Astrocyte (in vitro differentiated cells and primary cell): ENCODE measurements at regions not wholly inside any gene's neighbourhood (a gene's known extent, or its start where the extent isn't known, plus 50 kb on each side); places are given as distances from the start of the nearest gene placed in this dataset.

Experiments
- DNase-seq: peaks from one replicate; pipeline ENCODE4 v3.0.0-alpha.2; 2010; ENCODE audit warnings: low read depth
- FAIRE-seq: peaks from 2 replicates; lab custom pipeline; 2011; peaks lifted over from hg19 to GRCh38; lab: Jason Lieb, UNC
- H2AFZ ChIP-seq: 2 replicates; pipeline ENCODE4 v1.6.0; 2012; ENCODE audit warnings: low read depth, low read length, inconsistent platforms
- H3K27ac ChIP-seq: 2 replicates; pipeline ENCODE4 v1.5.1; 2011; ENCODE audit warnings: low read depth, low read length, inconsistent platforms
- H3K27me3 ChIP-seq: 2 replicates; pipeline ENCODE4 v1.6.0; 2011; ENCODE audit warnings: low read length, inconsistent platforms; ENCODE audit not compliant: insufficient read depth
- H3K36me3 ChIP-seq: 2 replicates; pipeline ENCODE4 v1.5.1; 2011; ENCODE audit warnings: low read length, inconsistent platforms; ENCODE audit not compliant: insufficient read depth
- H3K4me1 ChIP-seq: 2 replicates; pipeline ENCODE4 v1.5.1; 2011; ENCODE audit warnings: low read length, inconsistent platforms; ENCODE audit not compliant: insufficient read depth
- H3K4me2 ChIP-seq: 2 replicates; pipeline ENCODE4 v1.6.0; 2012; ENCODE audit warnings: low read length, inconsistent platforms
- H3K4me3 ChIP-seq: 2 replicates; pipeline ENCODE4 v1.5.1; 2011; ENCODE audit warnings: low read depth, mild to moderate bottlenecking, low read length, inconsistent platforms; ENCODE audit not compliant: insufficient read depth
- H3K79me2 ChIP-seq: 2 replicates; pipeline ENCODE4 v1.6.0; 2012; ENCODE audit warnings: mild to moderate bottlenecking, low read length, inconsistent platforms; ENCODE audit not compliant: insufficient read depth
- H3K9ac ChIP-seq: 2 replicates; pipeline ENCODE4 v1.6.0; 2012; ENCODE audit warnings: mild to moderate bottlenecking, low read length, inconsistent platforms
- H3K9me3 ChIP-seq: 2 replicates; pipeline ENCODE4 v1.5.1; 2012; ENCODE audit warnings: low read depth, mild to moderate bottlenecking, low read length, inconsistent platforms; ENCODE audit not compliant: insufficient read depth
- H4K20me1 ChIP-seq: 2 replicates; pipeline ENCODE4 v1.6.0; 2012; ENCODE audit warnings: low read length, inconsistent platforms; ENCODE audit not compliant: insufficient read depth
- H3K27ac Mint-ChIP-seq: one replicate; pipeline ENCODE4 v1.8.0; 2021; ENCODE audit warnings: mild to moderate bottlenecking, mixed read lengths; ENCODE audit not compliant: unreplicated experiment
- H3K27me3 Mint-ChIP-seq: one replicate; pipeline ENCODE4 v1.8.0; 2021; ENCODE audit warnings: low read depth, mixed read lengths; ENCODE audit not compliant: unreplicated experiment
- H3K36me3 Mint-ChIP-seq: one replicate; pipeline ENCODE4 v1.8.0; 2021; ENCODE audit warnings: low read depth, mixed read lengths; ENCODE audit not compliant: unreplicated experiment
- H3K4me1 Mint-ChIP-seq: one replicate; pipeline ENCODE4 v1.8.0; 2021; ENCODE audit warnings: low read depth, mixed read lengths; ENCODE audit not compliant: unreplicated experiment
- H3K4me3 Mint-ChIP-seq: one replicate; pipeline ENCODE4 v1.8.0; 2021; ENCODE audit warnings: mild to moderate bottlenecking, moderate library complexity, mixed read lengths; ENCODE audit not compliant: unreplicated experiment
- H3K9me3 Mint-ChIP-seq: one replicate; pipeline ENCODE4 v1.8.0; 2021; ENCODE audit warnings: mild to moderate bottlenecking, mixed read lengths; ENCODE audit not compliant: unreplicated experiment
- EZH2 ChIP-seq: IDR thresholded peaks from 2 replicates; pipeline ENCODE4 v1.6.1; 2012; ENCODE audit warnings: mild to moderate bottlenecking, low read length, inconsistent platforms; ENCODE audit not compliant: insufficient read depth
- TF ChIP-seq, protein P1 (sequence below): IDR thresholded peaks from 2 replicates; pipeline ENCODE4 v1.5.1; 2011; ENCODE audit warnings: low read depth, mild to moderate bottlenecking, inconsistent platforms, low read length, moderate library complexity; ENCODE audit not compliant: insufficient read depth

DNA sequence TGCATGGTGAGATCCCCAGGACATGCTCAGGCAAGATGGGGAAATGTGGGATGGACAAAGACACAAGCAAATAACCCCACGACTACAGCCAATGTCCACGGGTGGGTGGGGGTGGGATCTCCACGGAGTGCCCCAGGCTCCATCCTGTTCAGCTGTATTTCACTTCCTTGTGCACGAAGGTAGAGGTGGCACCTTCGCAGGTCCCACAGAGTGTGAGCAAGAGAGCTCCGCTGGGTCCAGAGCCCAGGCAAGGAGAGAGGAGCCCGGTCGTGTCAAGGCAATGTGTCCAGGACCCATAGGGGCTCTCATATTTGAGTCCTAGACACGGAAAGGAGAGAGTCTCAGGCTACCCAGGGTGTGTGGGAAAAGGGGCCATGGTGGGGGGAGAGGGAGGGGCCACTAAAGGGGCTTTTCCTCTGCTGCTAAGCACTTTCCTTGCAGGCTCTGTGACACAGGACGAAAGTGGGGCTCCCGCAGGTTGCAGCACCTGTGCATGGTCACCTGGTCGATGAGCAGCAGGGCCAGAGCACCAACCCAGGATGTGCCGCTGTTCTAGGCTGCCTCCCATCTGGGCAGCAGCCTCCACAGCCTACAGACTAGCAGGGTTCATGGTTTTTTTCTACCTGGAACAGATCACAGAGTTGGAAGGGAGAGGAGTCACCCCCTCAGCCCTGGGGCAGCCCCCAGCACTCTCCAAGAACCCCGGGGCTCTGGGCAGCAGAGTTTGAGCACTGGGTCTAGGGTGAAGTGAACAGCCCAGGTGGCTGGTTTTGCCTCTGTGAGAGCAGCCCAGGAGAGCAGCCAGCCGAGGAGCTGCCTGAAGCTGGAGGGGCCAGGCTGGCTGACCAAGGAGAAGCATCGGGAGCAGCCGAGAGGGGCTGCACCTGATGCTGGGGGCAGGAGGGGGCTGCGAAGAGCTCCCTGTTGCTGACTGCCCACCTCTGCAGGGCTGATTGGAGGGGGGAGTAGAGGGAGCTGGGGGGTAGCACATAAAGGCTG, 100.7 kb upstream of the MVB12B start:
- peaks cover 8% of the 10 kb centered on the region for H3K9me3 ChIP-seq
- H4K20me1 ChIP-seq, result no peaks in the 10 kb centered on the region
- no peak overlapping the region for H3K4me2 ChIP-seq
- no peaks in the 10 kb centered on the region for H3K79me2 ChIP-seq
- H3K36me3 ChIP-seq, result no peaks in the 10 kb centered on the region
- DNase-seq, result no peak
- H3K9me3 Mint-ChIP-seq, result peaks cover 1% of the 10 kb centered on the region
- no peak overlapping the region for H3K4me3 Mint-ChIP-seq
- peaks cover 54% of the 10 kb centered on the region for H3K27me3 Mint-ChIP-seq
- no peak overlapping the region for H3K4me3 ChIP-seq
- H3K27ac ChIP-seq, result no peak overlapping the region
- no peak overlapping the region for H3K27ac Mint-ChIP-seq
- H3K4me1 Mint-ChIP-seq, result no peaks in the 10 kb centered on the region
- FAIRE-seq, result no peak
- TF ChIP-seq EZH2, result no peak
- TF ChIP-seq, protein P1, sequence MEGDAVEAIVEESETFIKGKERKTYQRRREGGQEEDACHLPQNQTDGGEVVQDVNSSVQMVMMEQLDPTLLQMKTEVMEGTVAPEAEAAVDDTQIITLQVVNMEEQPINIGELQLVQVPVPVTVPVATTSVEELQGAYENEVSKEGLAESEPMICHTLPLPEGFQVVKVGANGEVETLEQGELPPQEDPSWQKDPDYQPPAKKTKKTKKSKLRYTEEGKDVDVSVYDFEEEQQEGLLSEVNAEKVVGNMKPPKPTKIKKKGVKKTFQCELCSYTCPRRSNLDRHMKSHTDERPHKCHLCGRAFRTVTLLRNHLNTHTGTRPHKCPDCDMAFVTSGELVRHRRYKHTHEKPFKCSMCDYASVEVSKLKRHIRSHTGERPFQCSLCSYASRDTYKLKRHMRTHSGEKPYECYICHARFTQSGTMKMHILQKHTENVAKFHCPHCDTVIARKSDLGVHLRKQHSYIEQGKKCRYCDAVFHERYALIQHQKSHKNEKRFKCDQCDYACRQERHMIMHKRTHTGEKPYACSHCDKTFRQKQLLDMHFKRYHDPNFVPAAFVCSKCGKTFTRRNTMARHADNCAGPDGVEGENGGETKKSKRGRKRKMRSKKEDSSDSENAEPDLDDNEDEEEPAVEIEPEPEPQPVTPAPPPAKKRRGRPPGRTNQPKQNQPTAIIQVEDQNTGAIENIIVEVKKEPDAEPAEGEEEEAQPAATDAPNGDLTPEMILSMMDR, result no peak
- no peak overlapping the region for H3K9ac ChIP-seq
- H2AFZ ChIP-seq, result no peak overlapping the region
- no peaks in the 10 kb centered on the region for H3K4me1 ChIP-seq
- peaks cover 38% of the 10 kb centered on the region for H3K27me3 ChIP-seq
- peaks cover 2% of the 10 kb centered on the region for H3K36me3 Mint-ChIP-seq

DNA sequence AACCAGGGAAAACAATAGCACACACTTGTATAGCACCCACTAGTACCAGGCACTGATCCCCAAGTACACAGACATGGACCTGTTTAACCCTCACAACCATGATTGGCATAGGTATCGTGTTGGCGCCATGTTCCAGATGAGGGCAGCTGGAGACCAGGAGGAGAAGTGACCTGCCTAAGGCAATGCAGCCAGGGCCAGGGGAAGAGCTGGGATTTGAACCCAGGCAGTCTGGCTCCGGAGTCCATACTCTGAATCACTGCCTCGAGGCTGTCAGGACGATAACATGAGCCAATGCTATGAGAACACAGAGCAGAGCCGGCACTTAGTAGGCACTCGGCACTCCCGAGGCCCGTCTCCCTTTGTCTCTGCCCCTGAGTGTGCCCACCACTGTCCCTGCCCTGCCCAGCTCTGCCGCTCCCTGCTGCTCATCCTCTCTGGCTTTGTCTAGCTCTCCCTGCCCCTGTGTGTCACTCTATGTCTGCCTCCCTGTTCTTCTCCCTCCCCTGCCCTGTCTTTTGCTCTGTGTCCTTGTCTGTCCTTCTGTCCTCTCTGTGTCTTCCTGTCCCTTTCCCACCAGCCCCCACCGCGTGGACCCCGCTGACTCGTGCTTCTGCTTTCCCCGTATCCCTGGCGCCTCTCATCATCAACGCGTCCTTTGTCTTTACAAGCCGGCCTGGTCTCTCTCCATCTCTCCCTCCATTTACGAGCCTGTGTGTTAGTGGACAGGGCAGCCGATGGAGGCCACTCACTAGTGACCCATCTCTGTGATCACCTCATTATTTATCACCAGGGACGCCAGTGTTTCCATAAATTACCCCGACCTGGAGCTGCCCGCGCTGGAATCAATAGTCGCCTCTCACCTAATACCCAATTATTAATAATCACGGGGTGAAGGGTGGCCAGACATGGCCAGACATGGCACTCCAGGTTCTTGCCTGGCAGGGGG, 99.4 kb upstream of the MVB12B start:
- Histone ChIP-seq H3K4me1 (no peaks in the 10 kb centered on the region), H3K27ac (no peak overlapping the region), H3K9me3 (peaks cover 3% of the 10 kb centered on the region), H3K79me2 (no peaks in the 10 kb centered on the region), H4K20me1 (no peaks in the 10 kb centered on the region), H3K36me3 (no peaks in the 10 kb centered on the region), H3K9ac (no peak overlapping the region), H3K4me3 (no peak overlapping the region), H2AFZ (no peak overlapping the region), H3K27me3 (peaks cover 29% of the 10 kb centered on the region), H3K4me2 (no peak overlapping the region)
- no peaks in the 10 kb centered on the region for H3K9me3 Mint-ChIP-seq
- TF ChIP-seq EZH2, result peak; percentile 0
- TF ChIP-seq, protein P1, result no peak
- FAIRE-seq (no peak), DNase-seq (no peak)
- no peak overlapping the region for H3K4me3 Mint-ChIP-seq
- peaks cover 47% of the 10 kb centered on the region for H3K27me3 Mint-ChIP-seq
- no peaks in the 10 kb centered on the region for H3K4me1 Mint-ChIP-seq
- H3K36me3 Mint-ChIP-seq, result peaks cover 2% of the 10 kb centered on the region
- no peak overlapping the region for H3K27ac Mint-ChIP-seq
